Gastrocnemius medialis (tissue), 4 donors: ENCODE measurements at regions not wholly inside any gene's neighbourhood (a gene's known extent, or its start where the extent isn't known, plus 50 kb on each side); places are given as distances from the start of the nearest gene placed in this dataset.

Experiments used
- POLR2A ChIP-seq, 2 donors: fragments of 450-650 bp; IDR thresholded peaks; one replicate each; pipeline ENCODE4 v1.6.1; 2017; ENCODE audit warnings: antibody characterized with exemption in 2 of 2, mild to moderate bottlenecking in 2 of 2, moderate library complexity in 2 of 2
- TF ChIP-seq, protein P1 (sequence below), 5 experiments: fragments of 450-650 bp in 3 of 5; fragments of 200-600 bp in 2 of 5; sonication (generic) in 2 of 5; IDR thresholded peaks in 4 of 5; conservative IDR thresholded peaks in 1 of 5; 1 replicate in 4 of 5; 2 replicates in 1 of 5; pipeline ENCODE4 v1.5.1; 2016 to 2019; ENCODE audit warnings: antibody characterized with exemption in 5 of 5, mild to moderate bottlenecking in 3 of 5, moderate library complexity in 3 of 5

GRCh38 chr16:65297453-65297852, 175.6 kb upstream of the CDH11 start:
- TF ChIP-seq, protein P1, sequence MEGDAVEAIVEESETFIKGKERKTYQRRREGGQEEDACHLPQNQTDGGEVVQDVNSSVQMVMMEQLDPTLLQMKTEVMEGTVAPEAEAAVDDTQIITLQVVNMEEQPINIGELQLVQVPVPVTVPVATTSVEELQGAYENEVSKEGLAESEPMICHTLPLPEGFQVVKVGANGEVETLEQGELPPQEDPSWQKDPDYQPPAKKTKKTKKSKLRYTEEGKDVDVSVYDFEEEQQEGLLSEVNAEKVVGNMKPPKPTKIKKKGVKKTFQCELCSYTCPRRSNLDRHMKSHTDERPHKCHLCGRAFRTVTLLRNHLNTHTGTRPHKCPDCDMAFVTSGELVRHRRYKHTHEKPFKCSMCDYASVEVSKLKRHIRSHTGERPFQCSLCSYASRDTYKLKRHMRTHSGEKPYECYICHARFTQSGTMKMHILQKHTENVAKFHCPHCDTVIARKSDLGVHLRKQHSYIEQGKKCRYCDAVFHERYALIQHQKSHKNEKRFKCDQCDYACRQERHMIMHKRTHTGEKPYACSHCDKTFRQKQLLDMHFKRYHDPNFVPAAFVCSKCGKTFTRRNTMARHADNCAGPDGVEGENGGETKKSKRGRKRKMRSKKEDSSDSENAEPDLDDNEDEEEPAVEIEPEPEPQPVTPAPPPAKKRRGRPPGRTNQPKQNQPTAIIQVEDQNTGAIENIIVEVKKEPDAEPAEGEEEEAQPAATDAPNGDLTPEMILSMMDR (IDR thresholded peaks at IDR 0.05 in 4 of 5, conservative IDR thresholded peaks at IDR 0.05 in 1 of 5) = no peak
- no peak for TF ChIP-seq POLR2A (IDR thresholded peaks at IDR 0.05)
